ENCODE measurements at regions not wholly inside any gene's neighbourhood (a gene's known extent, or its start where the extent isn't known, plus 50 kb on each side); places are given as distances from the start of the nearest gene placed in this dataset.

- no peak for TF ChIP-seq CTCF (IDR thresholded peaks at IDR 0.05)
- no peak for TF ChIP-seq POLR2A (IDR thresholded peaks at IDR 0.05)
These were observed 131.3 kb downstream of the CYSLTR2 start for GRCh38 chr13:48784916-48785548.
